Fibroblast of pulmonary artery (primary cell): ENCODE measurements at regions not wholly inside any gene's neighbourhood (a gene's known extent, or its start where the extent isn't known, plus 50 kb on each side); places are given as distances from the start of the nearest gene placed in this dataset.

Experiments used
- DNase-seq: peaks from one replicate; pipeline ENCODE4 v3.0.0-alpha.2; 2010; ENCODE audit warnings: low read depth
- H3K4me3 ChIP-seq: replicated peaks from 2 replicates; pipeline ENCODE4 v1.5.1; 2011; ENCODE audit warnings: low read depth, mild to moderate bottlenecking, control low read depth, low read length, moderate library complexity
- CTCF ChIP-seq: IDR thresholded peaks from 2 replicates; pipeline ENCODE4 v1.5.1; 2011; ENCODE audit warnings: mild to moderate bottlenecking, control low read depth, low read length, inconsistent platforms; ENCODE audit errors: missing control alignments

- H3K4me3 ChIP-seq = no peak overlapping the region
- TF ChIP-seq CTCF = no peak
- no peak for DNase-seq
Measured at GRCh38 chrX:124250835-124251437, 81.5 kb upstream of the TEX13D start.

DNA sequence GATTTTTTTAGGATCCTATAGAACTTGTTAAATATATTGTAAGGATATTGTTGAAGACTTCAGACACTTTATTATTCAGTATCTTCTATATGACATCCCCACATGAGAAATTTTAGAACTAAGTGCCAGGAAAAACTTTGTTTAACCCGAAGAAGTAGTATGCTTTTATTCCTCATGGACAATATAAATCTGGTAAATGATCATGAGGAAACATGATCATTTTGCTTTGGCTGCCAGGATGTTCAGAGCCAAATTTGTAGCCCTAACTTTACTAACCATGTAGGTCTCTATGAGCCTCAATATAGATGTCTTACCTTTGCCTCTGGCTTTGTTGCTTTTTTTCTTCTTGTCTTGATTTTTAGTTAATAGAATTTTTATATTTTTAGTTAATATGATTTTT is 77.8 kb upstream of the TEX13D start:
- no peak overlapping the region for H3K4me3 ChIP-seq
- no peak for DNase-seq
- TF ChIP-seq CTCF = no peak

DNA sequence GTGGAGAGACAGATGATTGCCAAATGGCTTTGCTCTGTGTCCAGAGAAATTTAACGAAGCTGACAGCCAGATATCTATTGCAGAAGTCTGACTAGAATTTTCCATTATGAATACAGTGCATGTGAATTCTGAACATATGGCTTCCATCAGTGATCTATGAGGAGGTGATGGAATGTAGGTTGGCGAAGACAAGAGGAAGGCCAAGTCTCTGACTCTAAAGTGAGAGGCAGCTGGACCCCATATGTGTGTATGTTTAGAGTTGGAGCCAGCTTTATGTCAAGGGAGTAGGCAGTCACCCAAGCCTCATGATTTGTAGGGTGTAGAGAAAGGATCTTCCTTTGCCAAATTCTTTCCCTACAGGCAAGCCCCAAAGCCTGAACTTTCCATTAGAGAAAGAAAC is 76.2 kb upstream of the TEX13D start:
- DNase-seq = peak; percentile 1
- no peak overlapping the region for H3K4me3 ChIP-seq
- no peak for TF ChIP-seq CTCF

DNA sequence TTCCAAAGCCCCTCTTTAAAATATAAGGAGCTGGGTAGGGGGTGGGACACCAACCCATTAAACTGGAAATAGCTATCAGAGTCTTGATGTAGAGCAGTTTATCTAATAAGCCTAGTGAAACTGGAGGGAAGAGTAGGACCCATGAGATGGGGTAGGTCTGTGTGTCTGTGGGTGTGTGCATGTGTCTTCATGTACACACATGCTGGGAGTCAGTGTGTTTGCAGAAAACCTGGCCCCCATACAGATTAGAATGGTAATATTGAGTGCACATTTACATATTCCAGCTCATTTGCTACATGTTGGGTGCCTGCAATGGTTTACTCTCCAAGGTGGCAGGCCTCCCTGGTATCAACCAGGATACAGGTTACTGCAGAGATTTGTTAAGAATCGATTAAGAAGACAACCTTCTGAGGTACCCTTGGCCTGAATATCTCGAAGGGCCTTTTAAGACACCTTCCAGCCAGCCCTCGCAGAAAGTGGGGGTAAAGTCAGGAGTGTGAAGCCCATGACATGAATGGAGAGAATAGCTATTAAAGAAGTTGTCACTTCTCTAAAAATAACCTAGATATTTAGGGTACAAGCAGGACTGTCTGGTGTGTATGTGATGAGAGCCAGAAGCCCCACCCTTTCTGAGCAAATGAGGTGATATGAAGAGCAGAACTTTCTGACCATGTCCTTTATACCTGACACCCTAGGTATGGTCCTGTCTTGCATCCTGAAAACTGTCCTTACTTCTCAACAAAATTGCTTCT is 75.7 kb upstream of the TEX13D start:
- H3K4me3 ChIP-seq = no peak overlapping the region
- no peak for DNase-seq
- TF ChIP-seq CTCF = no peak

DNA sequence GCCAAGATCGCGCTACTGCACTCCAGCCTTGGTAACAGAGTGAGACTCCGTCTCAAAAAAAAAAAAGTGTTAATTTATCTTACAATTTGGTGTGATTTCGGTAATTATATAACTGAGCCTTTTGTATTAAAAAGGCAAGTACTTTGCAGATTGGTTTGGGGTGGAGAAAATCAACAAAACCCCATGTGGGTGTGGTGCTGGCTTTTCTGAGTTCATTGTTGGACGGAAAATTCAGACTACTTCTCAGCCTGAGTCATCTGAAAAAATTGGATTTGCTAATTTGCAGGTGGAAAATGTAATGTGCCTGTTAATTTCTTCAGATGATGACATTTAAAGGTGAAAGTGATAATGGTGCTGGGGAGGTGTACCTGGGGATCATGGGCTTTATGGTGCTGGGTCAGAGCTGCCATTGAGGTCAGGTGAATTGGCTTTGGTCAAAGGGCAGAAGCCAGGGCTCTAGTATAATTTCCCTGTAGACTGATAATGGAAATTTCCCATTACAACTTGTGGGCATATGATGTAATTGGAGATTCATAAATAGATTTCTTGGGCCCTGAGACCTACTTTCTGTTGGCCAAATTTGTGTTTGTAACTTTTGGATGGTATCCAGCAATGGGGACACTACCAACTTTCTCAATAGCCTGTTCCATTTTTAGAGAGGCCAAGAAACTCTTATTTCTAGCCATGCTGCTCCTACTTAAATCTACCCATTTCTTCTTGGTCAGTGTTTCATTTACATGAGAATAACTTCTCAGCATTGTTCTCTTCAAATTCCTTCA is 74.3 kb upstream of the TEX13D start:
- H3K4me3 ChIP-seq = no peak overlapping the region
- no peak for TF ChIP-seq CTCF
- DNase-seq = no peak

DNA sequence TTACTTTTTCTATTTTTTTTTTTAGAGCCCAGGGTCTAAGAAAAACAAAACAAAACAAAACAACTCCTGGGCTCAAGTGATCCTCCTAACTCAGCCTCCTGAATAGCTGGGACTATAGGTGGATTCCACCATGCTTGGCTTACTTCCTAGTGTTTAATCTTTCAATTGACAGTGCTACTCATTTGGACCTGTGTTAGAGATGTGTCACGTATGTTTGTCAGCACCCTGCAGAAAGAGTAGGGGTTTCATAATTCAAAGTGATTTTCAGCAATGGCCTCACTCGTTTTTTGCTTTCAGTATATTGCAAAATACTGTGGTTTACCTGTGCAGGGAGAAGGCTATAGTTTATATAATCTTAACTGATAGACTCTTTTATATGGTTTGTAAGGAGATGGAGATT is 71.6 kb upstream of the TEX13D start:
- no peak overlapping the region for H3K4me3 ChIP-seq
- no peak for TF ChIP-seq CTCF
- DNase-seq = no peak
